D721Med (cell line): ENCODE measurements at regions not wholly inside any gene's neighbourhood (a gene's known extent, or its start where the extent isn't known, plus 50 kb on each side); places are given as distances from the start of the nearest gene placed in this dataset.

ENCODE experiments used
- DNase-seq: peaks from one replicate; pipeline ENCODE4 v3.0.0; 2011; ENCODE audit warnings: low spot score; ENCODE audit not compliant: insufficient read length
- FAIRE-seq: peaks from 2 replicates; lab custom pipeline; 2011; peaks lifted over from hg19 to GRCh38; lab: Jason Lieb, UNC
- CTCF ChIP-seq: IDR thresholded peaks from 2 replicates; pipeline ENCODE4 v1.5.1; 2012; ENCODE audit warnings: mild to moderate bottlenecking, control low read depth; ENCODE audit not compliant: insufficient read depth; ENCODE audit errors: missing control alignments

- DNase-seq (no peak), FAIRE-seq (no peak)
- TF ChIP-seq CTCF: no peak
These were observed 96.8 kb downstream of the SNRPN start for GRCh38 chr15:25051399-25052154.

GRCh38 chr15:25052191-25052999, 97.6 kb downstream of the SNRPN start:
- no peak for TF ChIP-seq CTCF
- DNase-seq (no peak), FAIRE-seq (no peak)

- DNase-seq (no peak), FAIRE-seq (no peak)
- TF ChIP-seq CTCF: no peak
These were observed 98.4 kb downstream of the SNRPN start for GRCh38 chr15:25053000-25053815.

DNA sequence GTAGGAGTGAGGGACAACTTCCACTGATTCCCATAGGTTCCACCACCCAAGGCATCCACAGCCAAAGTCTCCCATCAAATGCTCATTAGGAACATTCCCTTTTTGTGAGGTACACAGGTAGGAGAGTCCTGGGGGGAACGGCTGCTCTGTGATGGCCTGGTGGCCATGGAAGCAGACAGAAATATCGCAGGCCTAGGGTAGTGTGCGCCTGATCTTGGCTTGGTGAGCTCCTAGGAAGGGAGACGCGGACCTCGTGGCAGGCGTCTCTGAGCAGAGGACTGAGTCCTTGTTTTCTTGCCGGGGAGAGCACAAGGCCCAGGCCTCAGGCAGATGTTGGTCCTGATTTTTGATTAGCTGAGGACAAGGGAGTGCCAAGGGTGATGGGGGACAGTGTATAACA, 99.5 kb downstream of the SNRPN start:
- FAIRE-seq (no peak), DNase-seq (no peak)

GRCh38 chr15:25054943-25055342, 100.2 kb downstream of the SNRPN start:
- DNase-seq (no peak), FAIRE-seq (no peak)
- no peak for TF ChIP-seq CTCF

More for the DNA sequence above, 99.5 kb downstream of the SNRPN start:
- TF ChIP-seq CTCF: no peak

- FAIRE-seq: no peak
- no peak for TF ChIP-seq CTCF
- no peak for DNase-seq
These were observed 100.7 kb downstream of the SNRPN start for GRCh38 chr15:25055356-25056068.
